ENCODE measurements at regions not wholly inside any gene's neighbourhood (a gene's known extent, or its start where the extent isn't known, plus 50 kb on each side); places are given as distances from the start of the nearest gene placed in this dataset.

DNA sequence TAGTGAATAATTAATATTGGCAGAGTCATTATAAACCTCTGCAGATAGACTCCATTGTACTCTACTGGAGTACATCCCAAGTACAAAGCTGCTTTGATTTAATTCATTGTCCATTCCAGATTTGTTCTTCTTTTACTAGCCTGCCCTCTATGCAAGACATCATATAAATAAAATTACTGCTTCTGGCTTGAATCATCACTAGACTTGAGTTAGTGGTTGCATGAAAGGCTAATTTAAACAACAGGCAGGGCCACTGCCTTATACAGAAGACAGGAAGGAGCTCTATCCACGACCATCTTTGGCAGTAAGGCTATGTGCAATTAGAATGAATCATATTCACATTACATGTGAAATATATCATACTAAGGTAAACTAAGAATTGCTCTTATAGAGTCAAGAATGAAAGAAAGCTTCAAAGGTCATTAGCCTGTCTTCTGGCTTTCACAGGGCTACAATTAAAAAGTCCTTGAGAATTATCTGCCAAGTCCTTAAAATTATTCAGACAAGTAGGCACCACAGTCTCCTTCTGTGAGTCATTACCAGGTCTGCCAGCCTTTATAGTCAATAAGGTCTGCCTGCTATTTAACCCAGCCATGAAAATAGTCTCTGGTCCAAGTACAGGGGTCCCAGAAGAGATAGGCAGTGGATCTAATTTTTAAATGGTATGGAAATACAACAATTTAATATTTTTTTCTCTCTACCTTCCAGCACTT lies 631.8 kb downstream of the TMTC2 start:
- TF ChIP-seq POLR2A (IDR thresholded peaks at IDR 0.05; ENCODE audit: low read length) (no peak), CHD2 (IDR thresholded peaks at IDR 0.05; ENCODE audit: low read length, partially characterized antibody) (no peak), RNF2 (IDR thresholded peaks at IDR 0.05; ENCODE audit: borderline replicate concordance, low read depth) (no peak), CBX2 (IDR thresholded peaks at IDR 0.05; ENCODE audit: borderline replicate concordance, low read depth) (no peak), SMC3 (IDR thresholded peaks at IDR 0.05) (no peak)
- TF ChIP-seq, protein P1, sequence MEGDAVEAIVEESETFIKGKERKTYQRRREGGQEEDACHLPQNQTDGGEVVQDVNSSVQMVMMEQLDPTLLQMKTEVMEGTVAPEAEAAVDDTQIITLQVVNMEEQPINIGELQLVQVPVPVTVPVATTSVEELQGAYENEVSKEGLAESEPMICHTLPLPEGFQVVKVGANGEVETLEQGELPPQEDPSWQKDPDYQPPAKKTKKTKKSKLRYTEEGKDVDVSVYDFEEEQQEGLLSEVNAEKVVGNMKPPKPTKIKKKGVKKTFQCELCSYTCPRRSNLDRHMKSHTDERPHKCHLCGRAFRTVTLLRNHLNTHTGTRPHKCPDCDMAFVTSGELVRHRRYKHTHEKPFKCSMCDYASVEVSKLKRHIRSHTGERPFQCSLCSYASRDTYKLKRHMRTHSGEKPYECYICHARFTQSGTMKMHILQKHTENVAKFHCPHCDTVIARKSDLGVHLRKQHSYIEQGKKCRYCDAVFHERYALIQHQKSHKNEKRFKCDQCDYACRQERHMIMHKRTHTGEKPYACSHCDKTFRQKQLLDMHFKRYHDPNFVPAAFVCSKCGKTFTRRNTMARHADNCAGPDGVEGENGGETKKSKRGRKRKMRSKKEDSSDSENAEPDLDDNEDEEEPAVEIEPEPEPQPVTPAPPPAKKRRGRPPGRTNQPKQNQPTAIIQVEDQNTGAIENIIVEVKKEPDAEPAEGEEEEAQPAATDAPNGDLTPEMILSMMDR (IDR thresholded peaks at IDR 0.05) = no peak
- TF ChIP-seq, protein P2, sequence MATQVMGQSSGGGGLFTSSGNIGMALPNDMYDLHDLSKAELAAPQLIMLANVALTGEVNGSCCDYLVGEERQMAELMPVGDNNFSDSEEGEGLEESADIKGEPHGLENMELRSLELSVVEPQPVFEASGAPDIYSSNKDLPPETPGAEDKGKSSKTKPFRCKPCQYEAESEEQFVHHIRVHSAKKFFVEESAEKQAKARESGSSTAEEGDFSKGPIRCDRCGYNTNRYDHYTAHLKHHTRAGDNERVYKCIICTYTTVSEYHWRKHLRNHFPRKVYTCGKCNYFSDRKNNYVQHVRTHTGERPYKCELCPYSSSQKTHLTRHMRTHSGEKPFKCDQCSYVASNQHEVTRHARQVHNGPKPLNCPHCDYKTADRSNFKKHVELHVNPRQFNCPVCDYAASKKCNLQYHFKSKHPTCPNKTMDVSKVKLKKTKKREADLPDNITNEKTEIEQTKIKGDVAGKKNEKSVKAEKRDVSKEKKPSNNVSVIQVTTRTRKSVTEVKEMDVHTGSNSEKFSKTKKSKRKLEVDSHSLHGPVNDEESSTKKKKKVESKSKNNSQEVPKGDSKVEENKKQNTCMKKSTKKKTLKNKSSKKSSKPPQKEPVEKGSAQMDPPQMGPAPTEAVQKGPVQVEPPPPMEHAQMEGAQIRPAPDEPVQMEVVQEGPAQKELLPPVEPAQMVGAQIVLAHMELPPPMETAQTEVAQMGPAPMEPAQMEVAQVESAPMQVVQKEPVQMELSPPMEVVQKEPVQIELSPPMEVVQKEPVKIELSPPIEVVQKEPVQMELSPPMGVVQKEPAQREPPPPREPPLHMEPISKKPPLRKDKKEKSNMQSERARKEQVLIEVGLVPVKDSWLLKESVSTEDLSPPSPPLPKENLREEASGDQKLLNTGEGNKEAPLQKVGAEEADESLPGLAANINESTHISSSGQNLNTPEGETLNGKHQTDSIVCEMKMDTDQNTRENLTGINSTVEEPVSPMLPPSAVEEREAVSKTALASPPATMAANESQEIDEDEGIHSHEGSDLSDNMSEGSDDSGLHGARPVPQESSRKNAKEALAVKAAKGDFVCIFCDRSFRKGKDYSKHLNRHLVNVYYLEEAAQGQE (IDR thresholded peaks at IDR 0.05) = no peak

All from A549 (cell line).